ENCODE measurements at regions not wholly inside any gene's neighbourhood (a gene's known extent, or its start where the extent isn't known, plus 50 kb on each side); places are given as distances from the start of the nearest gene placed in this dataset.

GRCh38 chr6:66725670-66726069, 1018.6 kb upstream of the EYS start:
- no peaks in the 10 kb centered on the region for H3K9me3 ChIP-seq (ENCODE audit: control insufficient read depth, low read depth, low read length)
- H3K4me1 ChIP-seq (ENCODE audit: control insufficient read depth, low read depth, low read length) = no peaks in the 10 kb centered on the region
- no peaks in the 10 kb centered on the region for H3K27me3 ChIP-seq (ENCODE audit: control insufficient read depth, insufficient read depth, low read length)
- no peak overlapping the region for H3K27ac ChIP-seq (ENCODE audit: low read length)
- H3K4me3 ChIP-seq (ENCODE audit: low read length) = no peak overlapping the region
- H3K9ac ChIP-seq (ENCODE audit: low read length) = no peak overlapping the region
- H3K36me3 ChIP-seq (ENCODE audit: control insufficient read depth, low read depth, low read length) = no peaks in the 10 kb centered on the region

GRCh38 chr6:66717801-66718200, 1010.8 kb upstream of the EYS start:
- H3K9me3 ChIP-seq (ENCODE audit: control insufficient read depth, low read depth, low read length) = no peaks in the 10 kb centered on the region
- H3K36me3 ChIP-seq (ENCODE audit: control insufficient read depth, low read depth, low read length) = no peaks in the 10 kb centered on the region

GRCh38 chr6:66699385-66699784, 992.4 kb upstream of the EYS start:
- no peak overlapping the region for H3K27ac ChIP-seq (ENCODE audit: low read length)
- no peak overlapping the region for H3K4me3 ChIP-seq (ENCODE audit: low read length)

More at GRCh38 chr6:66717801-66718200, 1010.8 kb upstream of the EYS start:
- Histone ChIP-seq H3K9ac (ENCODE audit: low read length) (no peak overlapping the region), H3K4me3 (ENCODE audit: low read length) (no peak overlapping the region), H3K4me1 (ENCODE audit: control insufficient read depth, low read depth, low read length) (no peaks in the 10 kb centered on the region), H3K27me3 (ENCODE audit: control insufficient read depth, insufficient read depth, low read length) (no peaks in the 10 kb centered on the region), H3K27ac (ENCODE audit: low read length) (no peak overlapping the region)

GRCh38 chr6:66689608-66690007, 982.6 kb upstream of the EYS start:
- H3K36me3 ChIP-seq (ENCODE audit: control insufficient read depth, low read depth, low read length) = no peaks in the 10 kb centered on the region
- peaks cover 6% of the 10 kb centered on the region for H3K9me3 ChIP-seq (ENCODE audit: control insufficient read depth, low read depth, low read length)
- H3K27ac ChIP-seq (ENCODE audit: low read length) = no peak overlapping the region
- no peaks in the 10 kb centered on the region for H3K27me3 ChIP-seq (ENCODE audit: control insufficient read depth, insufficient read depth, low read length)
- H3K4me3 ChIP-seq (ENCODE audit: low read length) = no peak overlapping the region
- H3K9ac ChIP-seq (ENCODE audit: low read length) = no peak overlapping the region
- no peaks in the 10 kb centered on the region for H3K4me1 ChIP-seq (ENCODE audit: control insufficient read depth, low read depth, low read length)

More at GRCh38 chr6:66699385-66699784, 992.4 kb upstream of the EYS start:
- H3K36me3 ChIP-seq (ENCODE audit: control insufficient read depth, low read depth, low read length) = no peaks in the 10 kb centered on the region
- H3K9me3 ChIP-seq (ENCODE audit: control insufficient read depth, low read depth, low read length) = no peaks in the 10 kb centered on the region
- H3K9ac ChIP-seq (ENCODE audit: low read length) = no peak overlapping the region
- H3K4me1 ChIP-seq (ENCODE audit: control insufficient read depth, low read depth, low read length) = no peaks in the 10 kb centered on the region
- H3K27me3 ChIP-seq (ENCODE audit: control insufficient read depth, insufficient read depth, low read length) = no peaks in the 10 kb centered on the region

- H3K27me3 ChIP-seq (ENCODE audit: control insufficient read depth, insufficient read depth, low read length) = no peaks in the 10 kb centered on the region
- H3K4me1 ChIP-seq (ENCODE audit: control insufficient read depth, low read depth, low read length) = no peaks in the 10 kb centered on the region
- no peak overlapping the region for H3K27ac ChIP-seq (ENCODE audit: low read length)
- H3K9ac ChIP-seq (ENCODE audit: low read length) = no peak overlapping the region
- peaks cover 10% of the 10 kb centered on the region for H3K9me3 ChIP-seq (ENCODE audit: control insufficient read depth, low read depth, low read length)
- H3K4me3 ChIP-seq (ENCODE audit: low read length) = no peak overlapping the region
- H3K36me3 ChIP-seq (ENCODE audit: control insufficient read depth, low read depth, low read length) = no peaks in the 10 kb centered on the region
Observed at GRCh38 chr6:66687611-66688140, 980.6 kb upstream of the EYS start.

- Histone ChIP-seq H3K27ac (ENCODE audit: low read length) (no peak overlapping the region), H3K9ac (ENCODE audit: low read length) (no peak overlapping the region), H3K4me3 (ENCODE audit: low read length) (no peak overlapping the region)
Observed at GRCh38 chr6:66675906-66676305, 968.9 kb upstream of the EYS start.

GRCh38 chr6:66664112-66664511, 957.1 kb upstream of the EYS start:
- Histone ChIP-seq H3K9me3 (ENCODE audit: control insufficient read depth, low read depth, low read length) (no peaks in the 10 kb centered on the region), H3K9ac (ENCODE audit: low read length) (no peak overlapping the region), H3K27ac (ENCODE audit: low read length) (no peak overlapping the region)

More at GRCh38 chr6:66675906-66676305, 968.9 kb upstream of the EYS start:
- no peaks in the 10 kb centered on the region for H3K4me1 ChIP-seq (ENCODE audit: control insufficient read depth, low read depth, low read length)
- no peaks in the 10 kb centered on the region for H3K9me3 ChIP-seq (ENCODE audit: control insufficient read depth, low read depth, low read length)
- no peaks in the 10 kb centered on the region for H3K27me3 ChIP-seq (ENCODE audit: control insufficient read depth, insufficient read depth, low read length)
- H3K36me3 ChIP-seq (ENCODE audit: control insufficient read depth, low read depth, low read length) = no peaks in the 10 kb centered on the region

GRCh38 chr6:66662721-66663507, 955.9 kb upstream of the EYS start:
- Histone ChIP-seq H3K27ac (ENCODE audit: low read length) (no peak overlapping the region), H3K27me3 (ENCODE audit: control insufficient read depth, insufficient read depth, low read length) (no peaks in the 10 kb centered on the region), H3K4me3 (ENCODE audit: low read length) (no peak overlapping the region), H3K9ac (ENCODE audit: low read length) (no peak overlapping the region), H3K9me3 (ENCODE audit: control insufficient read depth, low read depth, low read length) (no peaks in the 10 kb centered on the region), H3K4me1 (ENCODE audit: control insufficient read depth, low read depth, low read length) (peaks cover 10% of the 10 kb centered on the region), H3K36me3 (ENCODE audit: control insufficient read depth, low read depth, low read length) (no peaks in the 10 kb centered on the region)

More at GRCh38 chr6:66664112-66664511, 957.1 kb upstream of the EYS start:
- Histone ChIP-seq H3K4me3 (ENCODE audit: low read length) (no peak overlapping the region), H3K36me3 (ENCODE audit: control insufficient read depth, low read depth, low read length) (no peaks in the 10 kb centered on the region), H3K4me1 (ENCODE audit: control insufficient read depth, low read depth, low read length) (peaks cover 10% of the 10 kb centered on the region), H3K27me3 (ENCODE audit: control insufficient read depth, insufficient read depth, low read length) (no peaks in the 10 kb centered on the region)

GRCh38 chr6:66662196-66662595, 955.2 kb upstream of the EYS start:
- H3K9me3 ChIP-seq (ENCODE audit: control insufficient read depth, low read depth, low read length) = no peaks in the 10 kb centered on the region
- no peaks in the 10 kb centered on the region for H3K27me3 ChIP-seq (ENCODE audit: control insufficient read depth, insufficient read depth, low read length)
- H3K4me1 ChIP-seq (ENCODE audit: control insufficient read depth, low read depth, low read length) = peaks cover 10% of the 10 kb centered on the region
- no peak overlapping the region for H3K4me3 ChIP-seq (ENCODE audit: low read length)
- H3K36me3 ChIP-seq (ENCODE audit: control insufficient read depth, low read depth, low read length) = no peaks in the 10 kb centered on the region
- H3K27ac ChIP-seq (ENCODE audit: low read length) = no peak overlapping the region
- H3K9ac ChIP-seq (ENCODE audit: low read length) = no peak overlapping the region

- no peak overlapping the region for H3K9ac ChIP-seq (ENCODE audit: low read length)
- H3K4me1 ChIP-seq (ENCODE audit: control insufficient read depth, low read depth, low read length) = no peaks in the 10 kb centered on the region
- H3K9me3 ChIP-seq (ENCODE audit: control insufficient read depth, low read depth, low read length) = no peaks in the 10 kb centered on the region
- H3K4me3 ChIP-seq (ENCODE audit: low read length) = no peak overlapping the region
- H3K27ac ChIP-seq (ENCODE audit: low read length) = no peak overlapping the region
- H3K27me3 ChIP-seq (ENCODE audit: control insufficient read depth, insufficient read depth, low read length) = no peaks in the 10 kb centered on the region
- no peaks in the 10 kb centered on the region for H3K36me3 ChIP-seq (ENCODE audit: control insufficient read depth, low read depth, low read length)
Observed at GRCh38 chr6:66655420-66655819, 948.4 kb upstream of the EYS start.

- Histone ChIP-seq H3K4me3 (ENCODE audit: low read length) (no peak overlapping the region), H3K9ac (ENCODE audit: low read length) (no peak overlapping the region), H3K27me3 (ENCODE audit: control insufficient read depth, insufficient read depth, low read length) (no peaks in the 10 kb centered on the region), H3K9me3 (ENCODE audit: control insufficient read depth, low read depth, low read length) (no peaks in the 10 kb centered on the region), H3K36me3 (ENCODE audit: control insufficient read depth, low read depth, low read length) (no peaks in the 10 kb centered on the region), H3K27ac (ENCODE audit: low read length) (no peak overlapping the region), H3K4me1 (ENCODE audit: control insufficient read depth, low read depth, low read length) (no peaks in the 10 kb centered on the region)
Observed at GRCh38 chr6:66638518-66638917, 931.5 kb upstream of the EYS start.

- H3K9ac ChIP-seq (ENCODE audit: low read length) = no peak overlapping the region
- H3K27me3 ChIP-seq (ENCODE audit: control insufficient read depth, insufficient read depth, low read length) = no peaks in the 10 kb centered on the region
- no peaks in the 10 kb centered on the region for H3K36me3 ChIP-seq (ENCODE audit: control insufficient read depth, low read depth, low read length)
- no peaks in the 10 kb centered on the region for H3K4me1 ChIP-seq (ENCODE audit: control insufficient read depth, low read depth, low read length)
- H3K9me3 ChIP-seq (ENCODE audit: control insufficient read depth, low read depth, low read length) = no peaks in the 10 kb centered on the region
- H3K4me3 ChIP-seq (ENCODE audit: low read length) = no peak overlapping the region
- no peak overlapping the region for H3K27ac ChIP-seq (ENCODE audit: low read length)
Observed at GRCh38 chr6:66638099-66638498, 931.1 kb upstream of the EYS start.

All from iPS-18a (cell line).